H1 (cell line): ENCODE measurements at regions not wholly inside any gene's neighbourhood (a gene's known extent, or its start where the extent isn't known, plus 50 kb on each side); places are given as distances from the start of the nearest gene placed in this dataset.
"Not testable (repeated sequence)": the region's sequence is repeated elsewhere in the genome, so short reads cannot be mapped to it uniquely, and the experiment has no call there.

Experiments
- CTCF ChIA-PET: fragments of 300-600 bp; sonication (Branson Sonifier 250); formaldehyde crosslinking; loops from one replicate; lab custom pipeline; 2021; ENCODE audit not compliant: partially characterized antibody; lab: Charles Lee
- POLR2A ChIA-PET: fragments of 300-600 bp; sonication (Branson Sonifier 250); formaldehyde crosslinking; loops from one replicate; lab custom pipeline; 2021; ENCODE audit warnings: inconsistent platforms; ENCODE audit not compliant: partially characterized antibody; lab: Charles Lee
- DNase-seq, 2 experiments: peaks; one replicate each; pipeline versions ENCODE4 v3.0.0 to v3.0.0-alpha.2; 2010 to 2022; ENCODE audit warnings: low spot score in 2 of 2, low read depth in 1 of 2, mixed read lengths in 1 of 2
- FAIRE-seq: peaks from 2 replicates; lab custom pipeline; 2011; peaks lifted over from hg19 to GRCh38; lab: Jason Lieb, UNC
- H2AFZ ChIP-seq: 2 replicates; pipeline ENCODE4 v1.8.1; 2012; ENCODE audit warnings: low read length, inconsistent platforms
- H2AK5ac ChIP-seq: 2 replicates; pipeline ENCODE4 v1.6.1; 2013; ENCODE audit warnings: low read depth, low read length
- H2BK120ac ChIP-seq: replicated peaks from 2 replicates; pipeline ENCODE3; 2013; ENCODE audit warnings: low read depth, low read length, inconsistent platforms
- H2BK12ac ChIP-seq: 2 replicates; pipeline ENCODE4 v1.6.1; 2013; ENCODE audit warnings: low read depth, low read length
- H2BK15ac ChIP-seq: 2 replicates; pipeline ENCODE4 v1.6.1; 2013; ENCODE audit warnings: low read length
- H2BK20ac ChIP-seq: 2 replicates; pipeline ENCODE4 v1.6.1; 2013; ENCODE audit warnings: low read length
- H2BK5ac ChIP-seq: 2 replicates; pipeline ENCODE4 v1.6.1; 2013; ENCODE audit warnings: low read depth, low read length
- H3K14ac ChIP-seq: 2 replicates; pipeline ENCODE4 v1.6.1; 2013; ENCODE audit warnings: inconsistent platforms; ENCODE audit not compliant: insufficient read length
- H3K18ac ChIP-seq: 2 replicates; pipeline ENCODE4 v1.6.1; 2013; ENCODE audit warnings: low read length; ENCODE audit errors: extremely low read depth
- H3K23ac ChIP-seq: 2 replicates; pipeline ENCODE4 v1.6.1; 2013; ENCODE audit warnings: inconsistent platforms; ENCODE audit not compliant: insufficient read length
- H3K23me2 ChIP-seq: 2 replicates; pipeline ENCODE4 v1.6.1; 2013; ENCODE audit warnings: low read depth, low read length
- H3K27ac ChIP-seq: 2 replicates; pipeline ENCODE4 v1.6.1; 2011; ENCODE audit warnings: low read depth, low read length, inconsistent platforms
- H3K27me3 ChIP-seq, 4 experiments: replicated peaks in 1 of 4; 1 replicate in 1 of 4; 2 replicates in 3 of 4; pipeline versions ENCODE4 v1.6.1 to v1.8.1; 2011 to 2013; ENCODE audit warnings: low read length in 3 of 4, mild to moderate bottlenecking in 3 of 4, inconsistent platforms in 2 of 4, mixed read lengths in 2 of 4, moderate library complexity in 1 of 4; ENCODE audit not compliant: control insufficient read depth in 3 of 4, insufficient read depth in 3 of 4; ENCODE audit errors: extremely low read depth in 1 of 4
- H3K36me3 ChIP-seq, 4 experiments: 2 replicates each; pipeline versions ENCODE4 v1.6.1 to v1.8.1; 2011 to 2013; ENCODE audit warnings: mild to moderate bottlenecking in 4 of 4, low read length in 3 of 4, moderate library complexity in 2 of 4, control low read depth in 1 of 4, inconsistent platforms in 1 of 4; ENCODE audit not compliant: insufficient read depth in 4 of 4, control insufficient read depth in 2 of 4
- H3K4ac ChIP-seq: replicated peaks from 2 replicates; pipeline ENCODE3; 2013; ENCODE audit warnings: low read length, low read depth, mixed read lengths, inconsistent platforms; ENCODE audit not compliant: insufficient read length
- H3K4me1 ChIP-seq, 4 experiments: replicated peaks in 1 of 4; 1 replicate in 1 of 4; 2 replicates in 3 of 4; pipeline versions ENCODE4 v1.6.1 to v1.8.1; 2011 to 2013; ENCODE audit warnings: low read length in 3 of 4, inconsistent platforms in 2 of 4, mixed read lengths in 1 of 4; ENCODE audit not compliant: insufficient read depth in 4 of 4, control insufficient read depth in 3 of 4
- H3K4me2 ChIP-seq, 2 experiments: 2 replicates each; pipeline versions ENCODE4 v1.6.1 to v1.8.1; 2011 to 2013; ENCODE audit warnings: low read depth in 2 of 2, low read length in 2 of 2, control low read depth in 1 of 2, inconsistent platforms in 1 of 2, mild to moderate bottlenecking in 1 of 2; ENCODE audit not compliant: insufficient read depth in 1 of 2
- H3K4me3 ChIP-seq, 4 experiments: fragments of 200-600, 300-600 bp in 1 of 4; sonication (generic), shearing (Covaris generic), sonication (Bioruptor Twin) in 1 of 4; 2 replicates each; pipeline versions ENCODE4 v1.5.1 to v1.8.1; 2011 to 2016; ENCODE audit warnings: low read length in 4 of 4, low read depth in 3 of 4, control low read depth in 2 of 4, inconsistent platforms in 2 of 4, mild to moderate bottlenecking in 2 of 4, mixed read lengths in 1 of 4, moderate library complexity in 1 of 4; ENCODE audit not compliant: insufficient read depth in 2 of 4; ENCODE audit errors: extremely low read depth in 1 of 4
- H3K56ac ChIP-seq: replicated peaks from 2 replicates; pipeline ENCODE3; 2013; ENCODE audit warnings: low read depth, mild to moderate bottlenecking, mixed read lengths, low read length, inconsistent platforms; ENCODE audit not compliant: insufficient read length
- H3K79me1 ChIP-seq: 2 replicates; pipeline ENCODE4 v1.6.1; 2013; ENCODE audit warnings: low read depth, low read length, control low read depth
- H3K79me2 ChIP-seq, 2 experiments: 2 replicates each; pipeline versions ENCODE4 v1.6.1 to v1.8.1; 2012 to 2013; ENCODE audit warnings: low read length in 2 of 2, mild to moderate bottlenecking in 2 of 2, inconsistent platforms in 1 of 2; ENCODE audit not compliant: insufficient read depth in 2 of 2, control insufficient read depth in 1 of 2
- H3K9ac ChIP-seq, 4 experiments: replicated peaks in 1 of 4; 1 replicate in 1 of 4; 2 replicates in 3 of 4; pipeline versions ENCODE4 v1.6.1 to v1.8.1; 2011 to 2013; ENCODE audit warnings: low read depth in 3 of 4, low read length in 3 of 4, control low read depth in 2 of 4, mild to moderate bottlenecking in 2 of 4, moderate library complexity in 2 of 4, inconsistent platforms in 1 of 4; ENCODE audit errors: extremely low read depth in 1 of 4
- H3K9me3 ChIP-seq, 2 experiments: 2 replicates each; pipeline versions ENCODE4 v1.6.1 to v1.8.1; 2012 to 2013; ENCODE audit warnings: mild to moderate bottlenecking in 2 of 2, moderate library complexity in 2 of 2, control low read depth in 1 of 2, inconsistent platforms in 1 of 2, low read depth in 1 of 2, low read length in 1 of 2, mixed read lengths in 1 of 2; ENCODE audit not compliant: insufficient read depth in 2 of 2
- H4K20me1 ChIP-seq, 2 experiments: replicated peaks in 1 of 2; 2 replicates each; pipeline versions ENCODE3 to v1.8.1; 2011 to 2013; ENCODE audit warnings: inconsistent platforms in 2 of 2, low read length in 2 of 2, mild to moderate bottlenecking in 1 of 2; ENCODE audit not compliant: insufficient read depth in 2 of 2, control insufficient read depth in 1 of 2
- H4K5ac ChIP-seq: 2 replicates; pipeline ENCODE4 v1.6.1; 2013; ENCODE audit warnings: low read length, low read depth, mixed read lengths, inconsistent platforms; ENCODE audit not compliant: insufficient read length
- H4K8ac ChIP-seq: 2 replicates; pipeline ENCODE4 v1.8.0; 2013; ENCODE audit warnings: mild to moderate bottlenecking, moderate library complexity, low read length, inconsistent platforms; ENCODE audit not compliant: insufficient read depth; ENCODE audit errors: extremely low read depth
- H4K91ac ChIP-seq: replicated peaks from 2 replicates; pipeline ENCODE3; 2013; ENCODE audit warnings: low read length, mixed read lengths, inconsistent platforms; ENCODE audit not compliant: insufficient read length
- CEBPB ChIP-seq: IDR thresholded peaks from 2 replicates; pipeline ENCODE4 v1.6.1; 2012; ENCODE audit warnings: low read depth, low read length
- CREB1 ChIP-seq: IDR thresholded peaks from 2 replicates; pipeline ENCODE4 v1.6.1; 2012; ENCODE audit warnings: inconsistent platforms
- CTCF ChIP-seq, 3 experiments: IDR thresholded peaks; 1 replicate in 2 of 3; 2 replicates in 1 of 3; pipeline versions ENCODE4 v1.5.1 to v1.6.1; 2011; ENCODE audit warnings: low read length in 3 of 3, mild to moderate bottlenecking in 3 of 3, inconsistent platforms in 2 of 3, low read depth in 1 of 3, moderate library complexity in 1 of 3; ENCODE audit not compliant: insufficient read depth in 1 of 3; ENCODE audit errors: control extremely low read depth in 1 of 3
- EP300 ChIP-seq, 2 experiments: IDR thresholded peaks; 1 replicate in 1 of 2; 2 replicates in 1 of 2; pipeline ENCODE4 v1.6.1; 2011 to 2012; ENCODE audit warnings: low read depth in 2 of 2, low read length in 2 of 2, mild to moderate bottlenecking in 2 of 2, borderline replicate concordance in 1 of 2, inconsistent platforms in 1 of 2, moderate library complexity in 1 of 2
- POLR2AphosphoS5 ChIP-seq: IDR thresholded peaks from 2 replicates; pipeline ENCODE4 v1.6.1; 2011; ENCODE audit warnings: low read depth, low read length
- RAD21 ChIP-seq, 2 experiments: IDR thresholded peaks in 1 of 2; conservative IDR thresholded peaks in 1 of 2; 2 replicates each; pipeline ENCODE4 v1.6.1; 2011; ENCODE audit warnings: low read depth in 2 of 2, low read length in 2 of 2, improper control_type of control experiment in 1 of 2, inconsistent platforms in 1 of 2, mild to moderate bottlenecking in 1 of 2, moderate library complexity in 1 of 2
- WGBS, 2 experiments: shearing (Covaris generic) in 1 of 2; methylation state at CpG; one replicate each; pipeline versions ENCODE4 v1.1.6 to v1.1.7; 2013 to 2015; ENCODE audit warnings: low lambda C conversion rate in 2 of 2, mixed read lengths in 2 of 2, inconsistent platforms in 1 of 2, low coverage in 1 of 2, missing lambda C conversion rate in 1 of 2; ENCODE audit not compliant: insufficient replicate concordance in 2 of 2, insufficient coverage in 1 of 2, insufficient read length in 1 of 2; ENCODE audit errors: extremely low coverage in 1 of 2, missing lambda C conversion rate in 1 of 2; 5-methylcytosine and 5-hydroxymethylcytosine counted together

DNA sequence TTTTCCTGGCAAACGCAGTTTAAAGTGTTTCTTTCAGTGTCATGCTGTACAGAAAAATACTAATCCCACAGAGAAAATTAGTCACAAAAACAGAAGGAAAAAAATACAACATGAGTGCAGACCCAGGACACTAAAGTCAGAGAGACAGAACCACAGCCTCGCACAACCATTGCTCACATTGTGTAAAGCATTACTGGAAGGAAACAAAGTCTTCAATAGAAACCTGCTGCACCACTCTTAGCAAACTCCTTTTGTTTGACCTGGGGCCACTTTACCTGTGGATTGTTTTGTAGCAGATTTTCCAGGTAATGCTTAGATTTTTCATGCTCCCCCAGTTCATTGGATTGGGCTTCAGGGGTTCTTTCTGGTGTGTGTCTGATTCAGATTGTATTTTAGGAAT lies 131.8 kb upstream of the TMLHE start (continued):
- TF ChIP-seq CTCF (IDR thresholded peaks at IDR 0.05; ENCODE audit: control extremely low read depth in 1 of 3, insufficient read depth in 1 of 3, low read depth in 1 of 3, low read length in 3 of 3) (no peak), POLR2AphosphoS5 (no peak), EP300 (IDR thresholded peaks at IDR 0.05; ENCODE audit: borderline replicate concordance in 1 of 2, low read depth in 2 of 2, low read length in 2 of 2) (no peak), RAD21 (IDR thresholded peaks at IDR 0.05 in 1 of 2, conservative IDR thresholded peaks at IDR 0.05 in 1 of 2; ENCODE audit: low read depth in 2 of 2, low read length in 2 of 2) (no peak), CREB1 (no peak), CEBPB (no peak)
- TF ChIP-seq, all 59 proteins: peak for 0

DNA sequence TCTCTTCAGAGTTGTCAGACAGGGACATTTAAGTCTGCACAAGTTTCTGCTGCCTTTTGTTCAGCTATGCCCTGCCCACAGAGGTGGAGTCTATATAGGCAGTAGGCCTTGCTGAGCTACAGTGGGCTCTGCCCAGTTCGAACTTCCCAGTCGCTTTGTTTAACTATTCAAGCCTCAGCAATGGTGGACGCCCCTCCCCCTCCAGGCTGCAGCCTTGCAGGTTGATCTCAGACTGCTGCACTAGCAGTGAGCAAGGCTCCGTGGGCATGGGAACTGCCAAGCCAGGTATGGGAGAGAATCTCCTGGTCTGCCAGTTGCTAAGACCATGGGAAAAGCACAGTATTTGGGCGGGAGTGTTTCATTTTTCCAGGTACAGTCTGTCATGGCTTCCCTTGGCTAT lies 115.6 kb upstream of the TMLHE start:
- H3K18ac ChIP-seq, H3K36me3 ChIP-seq, H3K4me2 ChIP-seq, H2AFZ ChIP-seq, FAIRE-seq, H3K23me2 ChIP-seq, H3K79me2 ChIP-seq, H4K20me1 ChIP-seq, H4K5ac ChIP-seq, H4K91ac ChIP-seq, H4K8ac ChIP-seq, CTCF ChIA-PET, POLR2A ChIA-PET, H3K9me3 ChIP-seq, H2BK5ac ChIP-seq, H3K79me1 ChIP-seq, H3K27me3 ChIP-seq, H3K4ac ChIP-seq, H3K27ac ChIP-seq, H3K4me1 ChIP-seq, H3K9ac ChIP-seq, H3K14ac ChIP-seq, H2BK12ac ChIP-seq, H3K56ac ChIP-seq, H3K23ac ChIP-seq, DNase-seq, H2BK120ac ChIP-seq, H2AK5ac ChIP-seq, H2BK20ac ChIP-seq, H3K4me3 ChIP-seq, H2BK15ac ChIP-seq: not testable (repeated sequence)
- 79% methylated on average over 5 of the region's 5 CpGs; no CpG with 5 or more reads in 1 of the 2 experiments for WGBS, 2 experiments
